ENCODE measurements at regions not wholly inside any gene's neighbourhood (a gene's known extent, or its start where the extent isn't known, plus 50 kb on each side); places are given as distances from the start of the nearest gene placed in this dataset.
"Not testable (repeated sequence)": the region's sequence is repeated elsewhere in the genome, so short reads cannot be mapped to it uniquely, and the experiment has no call there.

GRCh38 chr16:21508661-21509436 lies 90.5 kb upstream of the METTL9 start:
- not testable (repeated sequence) for H3K36me3 ChIP-seq (ENCODE audit: control insufficient read depth, insufficient read depth, low read length); H3K9me3 ChIP-seq (ENCODE audit: control insufficient read depth, low read length); H3K27me3 ChIP-seq (replicated peaks; ENCODE audit: control insufficient read depth, insufficient read depth, low read length, poor library complexity, severe bottlenecking); DNase-seq; H3K4me3 ChIP-seq (ENCODE audit: insufficient read depth, low read depth, low read length, poor library complexity, severe bottlenecking)
- H3K4me1 ChIP-seq (ENCODE audit: control insufficient read depth, insufficient read depth, low read length, poor library complexity, severe bottlenecking), result peaks cover 13% of the 10 kb centered on the region
- peak overlapping the region; percentile 51 for H3K27ac ChIP-seq (ENCODE audit: insufficient read depth, low read length, poor library complexity, severe bottlenecking)

GRCh38 chr16:21509437-21510086 lies 89.8 kb upstream of the METTL9 start:
- H3K4me1 ChIP-seq (ENCODE audit: control insufficient read depth, insufficient read depth, low read length, poor library complexity, severe bottlenecking), result peaks cover 13% of the 10 kb centered on the region
- H3K9me3 ChIP-seq (ENCODE audit: control insufficient read depth, low read length); H3K27me3 ChIP-seq (replicated peaks; ENCODE audit: control insufficient read depth, insufficient read depth, low read length, poor library complexity, severe bottlenecking); H3K27ac ChIP-seq (ENCODE audit: insufficient read depth, low read length, poor library complexity, severe bottlenecking); H3K36me3 ChIP-seq (ENCODE audit: control insufficient read depth, insufficient read depth, low read length); H3K4me3 ChIP-seq (ENCODE audit: insufficient read depth, low read depth, low read length, poor library complexity, severe bottlenecking); DNase-seq: not testable (repeated sequence)

GRCh38 chr16:21510869-21511255 lies 88.5 kb upstream of the METTL9 start:
- H3K36me3 ChIP-seq (ENCODE audit: control insufficient read depth, insufficient read depth, low read length); H3K27me3 ChIP-seq (replicated peaks; ENCODE audit: control insufficient read depth, insufficient read depth, low read length, poor library complexity, severe bottlenecking); H3K4me3 ChIP-seq (ENCODE audit: insufficient read depth, low read depth, low read length, poor library complexity, severe bottlenecking); DNase-seq; H3K27ac ChIP-seq (ENCODE audit: insufficient read depth, low read length, poor library complexity, severe bottlenecking); H3K9me3 ChIP-seq (ENCODE audit: control insufficient read depth, low read length): not testable (repeated sequence)
- H3K4me1 ChIP-seq (ENCODE audit: control insufficient read depth, insufficient read depth, low read length, poor library complexity, severe bottlenecking), result peaks cover 16% of the 10 kb centered on the region

GRCh38 chr16:21511315-21512210 lies 87.8 kb upstream of the METTL9 start:
- not testable (repeated sequence) for H3K27me3 ChIP-seq (replicated peaks; ENCODE audit: control insufficient read depth, insufficient read depth, low read length, poor library complexity, severe bottlenecking); DNase-seq; H3K27ac ChIP-seq (ENCODE audit: insufficient read depth, low read length, poor library complexity, severe bottlenecking); H3K4me3 ChIP-seq (ENCODE audit: insufficient read depth, low read depth, low read length, poor library complexity, severe bottlenecking); H3K9me3 ChIP-seq (ENCODE audit: control insufficient read depth, low read length); H3K36me3 ChIP-seq (ENCODE audit: control insufficient read depth, insufficient read depth, low read length)
- H3K4me1 ChIP-seq (ENCODE audit: control insufficient read depth, insufficient read depth, low read length, poor library complexity, severe bottlenecking), result peaks cover 18% of the 10 kb centered on the region

- H3K27me3 ChIP-seq (replicated peaks; ENCODE audit: control insufficient read depth, insufficient read depth, low read length, poor library complexity, severe bottlenecking); H3K36me3 ChIP-seq (ENCODE audit: control insufficient read depth, insufficient read depth, low read length); H3K27ac ChIP-seq (ENCODE audit: insufficient read depth, low read length, poor library complexity, severe bottlenecking); DNase-seq; H3K4me3 ChIP-seq (ENCODE audit: insufficient read depth, low read depth, low read length, poor library complexity, severe bottlenecking); H3K9me3 ChIP-seq (ENCODE audit: control insufficient read depth, low read length): not testable (repeated sequence)
- H3K4me1 ChIP-seq (ENCODE audit: control insufficient read depth, insufficient read depth, low read length, poor library complexity, severe bottlenecking), result peaks cover 15% of the 10 kb centered on the region
Measured at GRCh38 chr16:21512280-21513192, 86.8 kb upstream of the METTL9 start.

- peaks cover 15% of the 10 kb centered on the region for H3K4me1 ChIP-seq (ENCODE audit: control insufficient read depth, insufficient read depth, low read length, poor library complexity, severe bottlenecking)
- DNase-seq; H3K9me3 ChIP-seq (ENCODE audit: control insufficient read depth, low read length); H3K27me3 ChIP-seq (replicated peaks; ENCODE audit: control insufficient read depth, insufficient read depth, low read length, poor library complexity, severe bottlenecking); H3K27ac ChIP-seq (ENCODE audit: insufficient read depth, low read length, poor library complexity, severe bottlenecking); H3K4me3 ChIP-seq (ENCODE audit: insufficient read depth, low read depth, low read length, poor library complexity, severe bottlenecking); H3K36me3 ChIP-seq (ENCODE audit: control insufficient read depth, insufficient read depth, low read length): not testable (repeated sequence)
Measured at GRCh38 chr16:21513337-21513741, 86.0 kb upstream of the METTL9 start.

- H3K36me3 ChIP-seq (ENCODE audit: control insufficient read depth, insufficient read depth, low read length); DNase-seq; H3K27ac ChIP-seq (ENCODE audit: insufficient read depth, low read length, poor library complexity, severe bottlenecking): not testable (repeated sequence)
Measured at GRCh38 chr16:21513812-21514473, 85.4 kb upstream of the METTL9 start.

GRCh38 chr16:21514474-21514840 lies 84.9 kb upstream of the METTL9 start:
- not testable (repeated sequence) for H3K27me3 ChIP-seq (replicated peaks; ENCODE audit: control insufficient read depth, insufficient read depth, low read length, poor library complexity, severe bottlenecking); H3K27ac ChIP-seq (ENCODE audit: insufficient read depth, low read length, poor library complexity, severe bottlenecking); H3K36me3 ChIP-seq (ENCODE audit: control insufficient read depth, insufficient read depth, low read length); H3K4me3 ChIP-seq (ENCODE audit: insufficient read depth, low read depth, low read length, poor library complexity, severe bottlenecking); H3K9me3 ChIP-seq (ENCODE audit: control insufficient read depth, low read length); DNase-seq
- peaks cover 15% of the 10 kb centered on the region for H3K4me1 ChIP-seq (ENCODE audit: control insufficient read depth, insufficient read depth, low read length, poor library complexity, severe bottlenecking)

More at GRCh38 chr16:21513812-21514473, 85.4 kb upstream of the METTL9 start:
- H3K4me1 ChIP-seq (ENCODE audit: control insufficient read depth, insufficient read depth, low read length, poor library complexity, severe bottlenecking), result peaks cover 15% of the 10 kb centered on the region
- H3K4me3 ChIP-seq (ENCODE audit: insufficient read depth, low read depth, low read length, poor library complexity, severe bottlenecking); H3K27me3 ChIP-seq (replicated peaks; ENCODE audit: control insufficient read depth, insufficient read depth, low read length, poor library complexity, severe bottlenecking); H3K9me3 ChIP-seq (ENCODE audit: control insufficient read depth, low read length): not testable (repeated sequence)

GRCh38 chr16:21516705-21517040 lies 82.7 kb upstream of the METTL9 start:
- H3K27ac ChIP-seq (ENCODE audit: insufficient read depth, low read length, poor library complexity, severe bottlenecking); DNase-seq; H3K4me3 ChIP-seq (ENCODE audit: insufficient read depth, low read depth, low read length, poor library complexity, severe bottlenecking); H3K27me3 ChIP-seq (replicated peaks; ENCODE audit: control insufficient read depth, insufficient read depth, low read length, poor library complexity, severe bottlenecking); H3K9me3 ChIP-seq (ENCODE audit: control insufficient read depth, low read length); H3K36me3 ChIP-seq (ENCODE audit: control insufficient read depth, insufficient read depth, low read length): not testable (repeated sequence)
- H3K4me1 ChIP-seq (ENCODE audit: control insufficient read depth, insufficient read depth, low read length, poor library complexity, severe bottlenecking), result peaks cover 15% of the 10 kb centered on the region
